ENCODE measurements at regions not wholly inside any gene's neighbourhood (a gene's known extent, or its start where the extent isn't known, plus 50 kb on each side); places are given as distances from the start of the nearest gene placed in this dataset.

GRCh38 chr1:101178341-101178687, 58.5 kb upstream of the S1PR1 start:
- Histone ChIP-seq H3K4me2 (ENCODE audit: low read depth, low read length) (no peak overlapping the region), H3K27ac (ENCODE audit: extremely low read length, insufficient read depth, low read length) (no peak overlapping the region), H3K9ac (ENCODE audit: insufficient read depth, low read depth, low read length) (no peak overlapping the region), H2AFZ (ENCODE audit: low read length) (no peak overlapping the region), H3K4me3 (replicated peaks in 1 of 3; ENCODE audit: insufficient read depth in 1 of 3, low read depth in 2 of 3, low read length in 3 of 3) (no peak overlapping the region), H4K20me1 (ENCODE audit: insufficient read depth, low read length) (no peaks in the 10 kb centered on the region), H3K4me1 (ENCODE audit: insufficient read depth, low read length) (no peaks in the 10 kb centered on the region), H3K27me3 (ENCODE audit: control insufficient read depth in 1 of 2, insufficient read depth in 2 of 2, low read length in 2 of 2) (no peaks in the 10 kb centered on the region; a peak in 1 of 5 replicates), H3K9me3 (ENCODE audit: low read length) (no peaks in the 10 kb centered on the region), H3K79me2 (ENCODE audit: insufficient read depth, low read length) (no peaks in the 10 kb centered on the region), H3K36me3 (replicated peaks in 1 of 2; ENCODE audit: control insufficient read depth in 1 of 2, insufficient read depth in 2 of 2, low read length in 2 of 2) (no peaks in the 10 kb centered on the region)
- TF ChIP-seq PHF5A (CRISPR knock-in tag; IDR thresholded peaks at IDR 0.05; ENCODE audit: low read depth, unreplicated experiment) (no peak), CSRNP1 (CRISPR knock-in tag; IDR thresholded peaks at IDR 0.05) (no peak), ZNF138 (CRISPR knock-in tag; IDR thresholded peaks at IDR 0.05; ENCODE audit: low read depth) (no peak), TEAD3 (CRISPR knock-in tag; optimal IDR thresholded peaks at IDR 0.05; ENCODE audit: borderline replicate concordance) (no peak)
- BruUV-seq (replicated peaks), result no TSS peak
- ChIA-PET CTCF (ENCODE audit: low intra/inter-chr PET ratio, low total read pairs) (no interaction called here), POLR2A (no interaction called here)
- intact Hi-C loops (cut with micrococcal nuclease; ENCODE audit: unreplicated experiment) (no loop called here), in situ Hi-C loops (cut with HindIII; ENCODE audit: extremely low pct_ligation_motif_present, low pct_unique_long_range_greater_than_20kb) (no loop called here)
- FAIRE-seq (no peak), ATAC-seq (no peak), DNase-seq (ENCODE audit: low spot score) (no peak)
- WGBS (ENCODE audit: low lambda C conversion rate), result 33% methylated on average over 1 of the region's 1 CpG

GRCh38 chr1:101175886-101176285, 60.9 kb upstream of the S1PR1 start:
- in situ Hi-C loops (cut with HindIII; ENCODE audit: extremely low pct_ligation_motif_present, low pct_unique_long_range_greater_than_20kb), result no loop called here
- Histone ChIP-seq H4K20me1 (ENCODE audit: insufficient read depth, low read length) (no peaks in the 10 kb centered on the region), H3K4me1 (ENCODE audit: insufficient read depth, low read length) (no peaks in the 10 kb centered on the region), H3K9ac (ENCODE audit: insufficient read depth, low read depth, low read length) (no peak overlapping the region), H3K36me3 (replicated peaks in 1 of 2; ENCODE audit: control insufficient read depth in 1 of 2, insufficient read depth in 2 of 2, low read length in 2 of 2) (no peaks in the 10 kb centered on the region), H3K9me3 (ENCODE audit: low read length) (no peaks in the 10 kb centered on the region), H3K4me2 (ENCODE audit: low read depth, low read length) (no peak overlapping the region), H3K27me3 (ENCODE audit: control insufficient read depth in 1 of 2, insufficient read depth in 2 of 2, low read length in 2 of 2) (no peaks in the 10 kb centered on the region; a peak in 1 of 5 replicates), H2AFZ (ENCODE audit: low read length) (no peak overlapping the region), H3K4me3 (replicated peaks in 1 of 3; ENCODE audit: insufficient read depth in 1 of 3, low read depth in 2 of 3, low read length in 3 of 3) (no peak overlapping the region), H3K79me2 (ENCODE audit: insufficient read depth, low read length) (no peaks in the 10 kb centered on the region), H3K27ac (ENCODE audit: extremely low read length, insufficient read depth, low read length) (no peak overlapping the region)
- ATAC-seq, result no peak
- FAIRE-seq, result no peak
- no TSS peak for BruUV-seq (replicated peaks)
- intact Hi-C loops (cut with micrococcal nuclease; ENCODE audit: unreplicated experiment), result no loop called here
- ChIA-PET POLR2A (no interaction called here), CTCF (ENCODE audit: low intra/inter-chr PET ratio, low total read pairs) (no interaction called here)
- 15% methylated on average over 1 of the region's 1 CpG for WGBS (ENCODE audit: low lambda C conversion rate)
- no peak for TF ChIP-seq DRAP1 (CRISPR knock-in tag; IDR thresholded peaks at IDR 0.05)
- no peak for TF ChIP-seq ZNF224 (CRISPR knock-in tag; IDR thresholded peaks at IDR 0.05)
- no peak for TF ChIP-seq NFYB (CRISPR knock-in tag; IDR thresholded peaks at IDR 0.05)
- no peak for TF ChIP-seq KLF11 (CRISPR knock-in tag; IDR thresholded peaks at IDR 0.05)
- no peak for TF ChIP-seq RBAK (CRISPR knock-in tag; IDR thresholded peaks at IDR 0.05)
- no peak for DNase-seq (ENCODE audit: low spot score)

All from HepG2 (cell line).